Loucy (cell line): ENCODE measurements at regions not wholly inside any gene's neighbourhood (a gene's known extent, or its start where the extent isn't known, plus 50 kb on each side); places are given as distances from the start of the nearest gene placed in this dataset.

Experiments
- CTCF ChIP-seq: fragments of 200-600 bp; sonication (generic); conservative IDR thresholded peaks from 2 replicates; pipeline ENCODE4 v1.5.1; 2014; ENCODE audit warnings: mild to moderate bottlenecking, antibody characterized with exemption, low read length
- EZH2phosphoT487 ChIP-seq: fragments of 200-600 bp; IDR thresholded peaks from 2 replicates; pipeline ENCODE4 v1.6.1; 2018; ENCODE audit warnings: antibody characterized with exemption, mild to moderate bottlenecking, moderate library complexity, borderline replicate concordance

- TF ChIP-seq CTCF: no peak
- no peak for TF ChIP-seq EZH2phosphoT487
Measured at GRCh38 chr20:23253524-23253923, 97.1 kb upstream of the NXT1 start.
